Skin epidermis (tissue), 12 donors: ENCODE measurements at regions not wholly inside any gene's neighbourhood (a gene's known extent, or its start where the extent isn't known, plus 50 kb on each side); places are given as distances from the start of the nearest gene placed in this dataset.
"Not testable (repeated sequence)": the region's sequence is repeated elsewhere in the genome, so short reads cannot be mapped to it uniquely, and the experiment has no call there.

Source experiments
- H3K27ac ChIP-seq, 21 experiments: fragments of 200-600 bp; sonication (generic) in 11 of 21; one replicate each; pipeline ENCODE4 v1.5.0; 2020; ENCODE audit warnings: mild to moderate bottlenecking in 3 of 21, inconsistent platforms in 2 of 21, moderate library complexity in 2 of 21
- H3K4me3 ChIP-seq, 7 experiments: fragments of 200-600 bp; sonication (generic) in 2 of 7; one replicate each; pipeline ENCODE4 v1.5.0; 2020; ENCODE audit warnings: inconsistent platforms in 2 of 7, mild to moderate bottlenecking in 2 of 7, moderate library complexity in 1 of 7

GRCh38 chr5:116858705-116859333 lies 284.2 kb upstream of the SEMA6A start:
- H3K27ac ChIP-seq = no peak overlapping the region
- H3K4me3 ChIP-seq = no peak overlapping the region

DNA sequence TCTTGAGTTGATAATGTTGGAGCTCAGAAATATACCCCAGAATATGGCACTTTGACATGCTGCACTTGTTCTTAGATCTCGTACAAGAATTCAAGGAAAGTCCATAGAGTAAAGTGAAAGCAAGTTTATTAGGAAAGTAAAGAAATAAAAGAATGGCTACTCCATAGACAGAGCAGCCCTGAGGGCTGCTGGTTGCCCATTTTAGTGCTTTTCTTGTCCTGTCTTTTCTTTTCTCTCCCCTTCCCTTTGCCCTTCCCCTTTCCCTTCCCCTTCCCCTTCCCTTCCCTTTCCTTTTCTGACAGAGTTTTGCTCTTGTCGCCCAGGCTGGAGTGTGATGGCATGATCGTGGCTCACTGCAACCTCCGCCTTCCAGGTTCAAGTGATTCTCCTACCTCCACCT lies 283.4 kb upstream of the SEMA6A start:
- H3K4me3 ChIP-seq, H3K27ac ChIP-seq: not testable (repeated sequence)

GRCh38 chr5:116856271-116856670 lies 281.6 kb upstream of the SEMA6A start:
- no peak overlapping the region for H3K27ac ChIP-seq
- no peak overlapping the region for H3K4me3 ChIP-seq

DNA sequence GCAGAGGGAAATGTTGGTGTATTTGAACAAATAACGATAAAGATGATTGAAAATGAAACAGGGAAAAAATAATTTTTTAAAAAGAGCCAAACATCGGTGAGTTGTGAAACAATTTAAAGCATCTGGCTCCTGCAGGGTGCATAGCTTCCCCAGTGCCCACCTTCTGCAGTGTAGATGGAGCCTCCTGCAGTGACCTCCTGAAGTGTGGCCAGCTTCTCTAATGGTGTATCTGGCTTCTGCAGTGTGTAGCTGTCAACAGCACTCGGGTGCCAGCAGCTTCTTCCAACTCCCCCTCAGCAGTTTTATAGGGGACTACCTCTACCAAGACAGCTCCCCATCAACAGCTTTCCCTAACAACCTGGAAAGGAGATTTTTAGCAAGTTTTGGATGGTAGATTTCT lies 279.4 kb upstream of the SEMA6A start:
- no peak overlapping the region for H3K27ac ChIP-seq

DNA sequence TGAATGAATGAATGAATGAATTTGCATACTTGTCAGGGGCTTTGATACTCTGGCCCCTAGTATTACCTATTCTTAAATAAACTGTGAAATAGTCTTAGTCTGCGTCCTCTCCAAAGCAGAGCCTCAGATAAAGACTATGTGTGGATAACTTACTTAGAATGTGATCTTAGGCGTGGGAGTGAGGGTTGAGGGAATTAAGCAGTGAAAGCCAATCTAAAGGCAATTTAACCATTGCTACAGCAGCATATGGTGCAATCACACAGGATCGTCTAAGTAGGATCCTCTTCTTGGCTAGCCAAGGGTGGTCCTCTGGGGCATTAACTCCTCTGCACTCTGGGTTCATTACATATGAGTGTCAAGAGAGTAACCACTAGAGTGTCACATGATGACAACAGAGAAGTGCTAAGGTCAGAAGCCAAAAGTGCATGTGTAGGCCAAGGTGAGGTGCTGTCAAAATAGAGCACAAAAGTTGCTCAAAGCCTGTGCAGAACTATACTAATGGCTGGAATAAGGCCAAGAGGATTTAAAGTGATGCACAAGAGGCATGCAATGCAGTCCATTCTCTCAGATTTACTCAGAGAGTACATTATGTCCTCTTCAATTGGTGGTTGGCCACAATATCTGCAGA lies 274.4 kb upstream of the SEMA6A start:
- H3K4me3 ChIP-seq = no peak overlapping the region
- no peak overlapping the region for H3K27ac ChIP-seq

More for the DNA sequence above, 279.4 kb upstream of the SEMA6A start:
- no peak overlapping the region for H3K4me3 ChIP-seq

DNA sequence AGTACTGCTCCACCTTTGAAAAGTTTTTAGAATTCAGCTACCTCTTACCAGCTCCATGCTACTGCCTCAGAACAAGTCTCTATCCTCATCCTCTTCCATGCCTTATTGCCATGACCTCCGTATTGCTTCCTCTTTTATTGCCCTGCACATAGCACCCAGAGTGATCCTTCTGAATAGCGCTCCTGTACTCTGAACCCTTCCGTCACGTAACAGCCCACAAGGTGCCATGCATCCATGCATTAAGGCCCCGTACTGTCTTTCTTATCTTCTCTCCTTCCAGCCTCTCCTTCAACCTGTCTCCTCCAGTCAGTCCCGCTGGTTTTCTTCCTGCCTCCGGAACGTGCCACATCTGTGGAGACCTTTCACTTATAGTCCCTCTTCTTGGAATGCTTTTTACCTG lies 273.3 kb upstream of the SEMA6A start:
- Histone ChIP-seq H3K4me3 (no peak overlapping the region), H3K27ac (no peak overlapping the region)

- H3K27ac ChIP-seq = no peak overlapping the region
These were observed 269.4 kb upstream of the SEMA6A start for GRCh38 chr5:116844015-116844414.

GRCh38 chr5:116842514-116842961 lies 267.9 kb upstream of the SEMA6A start:
- Histone ChIP-seq H3K4me3 (no peak overlapping the region), H3K27ac (no peak overlapping the region)

More at GRCh38 chr5:116844015-116844414, 269.4 kb upstream of the SEMA6A start:
- no peak overlapping the region for H3K4me3 ChIP-seq

GRCh38 chr5:116841734-116842133 lies 267.1 kb upstream of the SEMA6A start:
- no peak overlapping the region for H3K4me3 ChIP-seq
- H3K27ac ChIP-seq = no peak overlapping the region

DNA sequence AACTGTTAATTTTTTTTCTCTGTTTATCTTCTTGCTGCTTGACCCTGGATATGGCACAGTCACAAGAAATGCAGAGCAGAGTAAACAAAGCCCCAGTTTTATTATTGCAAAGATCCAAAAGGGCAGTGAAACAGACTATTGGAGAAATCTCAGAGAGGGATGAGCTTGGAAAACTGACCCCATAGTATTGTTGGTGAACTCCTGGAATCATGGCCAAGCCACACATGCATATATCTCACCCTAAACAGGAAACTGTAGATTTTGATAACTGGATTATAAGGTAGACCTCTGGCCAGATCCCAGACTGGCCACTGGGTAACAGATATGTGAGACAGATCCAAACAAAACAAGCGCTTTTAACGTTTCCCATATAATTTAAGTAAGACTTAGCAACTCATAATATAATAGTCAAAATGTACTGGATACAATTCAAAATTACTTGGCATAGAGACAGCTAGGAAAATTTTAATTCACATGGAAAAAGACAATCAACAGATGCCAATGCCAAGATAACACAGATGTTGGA lies 263.5 kb upstream of the SEMA6A start:
- Histone ChIP-seq H3K4me3 (no peak overlapping the region), H3K27ac (no peak overlapping the region)

DNA sequence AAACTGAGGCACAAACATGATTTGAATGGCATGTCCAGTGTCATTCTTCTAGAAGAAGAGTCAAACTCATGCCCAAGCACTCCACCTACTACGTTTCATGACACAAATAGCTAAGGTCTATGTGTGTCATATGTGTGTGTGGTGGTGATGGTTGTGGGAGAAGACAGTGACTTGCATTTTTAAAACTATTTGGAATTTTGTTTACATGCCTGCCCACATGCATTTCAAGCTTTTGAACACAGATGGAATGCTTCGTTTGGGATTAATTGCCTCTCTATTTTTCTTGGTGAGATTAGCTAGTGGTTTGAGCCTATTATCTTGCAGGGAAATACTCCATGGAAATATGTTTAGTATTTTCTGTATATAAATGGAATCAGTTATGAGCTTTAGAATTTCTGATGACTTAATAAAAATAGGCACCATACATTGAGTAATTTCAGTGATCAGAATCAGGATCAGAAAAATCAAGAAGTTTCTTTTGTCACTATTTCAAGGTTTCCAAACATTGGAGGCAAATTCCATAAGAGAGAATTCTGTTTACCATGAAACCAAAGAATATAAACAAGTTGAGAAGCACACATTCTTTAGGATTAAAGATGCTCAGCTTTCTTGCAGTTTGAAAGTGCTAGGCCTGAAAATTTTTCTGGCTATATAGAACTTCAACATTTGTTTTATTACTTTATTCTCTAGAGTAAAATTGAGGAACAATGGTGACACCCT lies 260.3 kb upstream of the SEMA6A start:
- Histone ChIP-seq H3K4me3 (no peak overlapping the region), H3K27ac (no peak overlapping the region)

- no peak overlapping the region for H3K4me3 ChIP-seq
These were observed 255.5 kb upstream of the SEMA6A start for GRCh38 chr5:116830079-116830478.

GRCh38 chr5:116827078-116827477 lies 252.5 kb upstream of the SEMA6A start:
- Histone ChIP-seq H3K27ac (no peak overlapping the region), H3K4me3 (no peak overlapping the region)

More at GRCh38 chr5:116830079-116830478, 255.5 kb upstream of the SEMA6A start:
- no peak overlapping the region for H3K27ac ChIP-seq

DNA sequence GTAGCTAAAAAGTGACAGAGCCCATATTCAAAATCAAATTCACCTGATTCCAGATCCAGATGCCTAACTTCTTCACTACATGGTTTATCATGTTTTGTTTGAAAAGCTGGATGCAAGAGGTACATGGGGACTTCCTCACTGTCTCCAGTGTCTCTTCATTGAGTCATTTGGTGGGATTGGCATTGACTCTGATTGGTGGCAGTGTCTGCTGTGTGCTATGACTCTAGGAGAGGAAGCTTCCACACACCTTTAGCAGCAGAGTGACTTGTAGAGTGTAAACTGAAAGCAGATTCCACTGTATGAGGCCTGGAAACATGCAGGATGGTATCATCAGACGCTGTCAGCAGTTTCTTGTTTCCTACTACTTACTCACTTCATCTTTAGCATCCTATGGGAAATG lies 250.9 kb upstream of the SEMA6A start:
- Histone ChIP-seq H3K27ac (no peak overlapping the region), H3K4me3 (no peak overlapping the region)

DNA sequence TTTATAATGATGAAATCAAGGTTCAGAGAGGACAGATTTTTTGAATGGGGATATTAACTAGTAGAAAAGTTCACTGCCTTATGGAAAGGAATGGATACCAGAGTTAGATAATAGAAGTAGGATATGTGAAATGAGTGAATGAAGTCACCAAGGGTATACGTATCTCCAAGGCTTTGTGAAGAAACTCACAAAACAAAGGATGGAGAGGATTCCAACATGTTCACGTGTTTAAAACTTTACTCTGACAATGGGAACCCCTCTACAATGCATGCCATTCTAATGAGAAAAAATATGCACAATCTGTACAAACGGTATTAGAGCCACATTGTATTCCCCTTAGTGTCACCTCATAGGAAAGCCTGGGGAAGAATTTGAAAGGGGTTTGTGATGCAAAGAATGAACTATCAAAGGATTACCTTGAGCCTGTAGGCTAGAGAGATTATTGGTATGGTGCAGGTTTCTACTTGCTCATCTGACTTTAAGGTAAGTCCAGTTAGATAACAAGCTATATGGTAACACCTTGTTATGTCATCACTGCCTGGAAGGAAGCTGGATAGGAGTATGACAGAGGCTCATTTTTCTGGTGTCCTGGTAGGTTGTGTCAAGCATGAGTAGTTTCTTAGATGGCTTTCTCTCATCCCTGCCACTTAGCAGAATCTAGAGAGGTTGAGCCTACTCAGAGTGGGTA lies 250.3 kb upstream of the SEMA6A start:
- H3K4me3 ChIP-seq = no peak overlapping the region

GRCh38 chr5:116814626-116815385 lies 240.2 kb upstream of the SEMA6A start:
- Histone ChIP-seq H3K4me3 (no peak overlapping the region), H3K27ac (no peak overlapping the region)

More for the DNA sequence above, 250.3 kb upstream of the SEMA6A start:
- no peak overlapping the region for H3K27ac ChIP-seq

DNA sequence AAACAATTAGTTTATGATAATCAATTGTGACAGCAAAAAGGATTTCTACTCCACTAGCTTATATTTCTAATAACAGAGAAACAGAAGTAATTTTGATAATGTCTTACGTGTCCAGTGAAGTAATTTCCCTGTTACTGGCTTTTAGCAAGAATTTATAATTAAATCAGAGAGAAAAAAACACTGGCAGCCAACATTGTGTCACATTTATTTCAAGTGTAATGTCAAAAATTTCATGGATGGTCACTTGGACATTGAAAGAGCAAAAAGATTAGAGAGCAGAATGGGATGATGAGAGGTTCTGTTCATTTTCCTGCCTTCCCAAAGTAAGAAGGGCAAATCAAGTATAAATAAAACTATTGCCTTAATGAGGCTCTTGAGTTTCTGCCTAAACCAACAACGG lies 239.3 kb upstream of the SEMA6A start:
- no peak overlapping the region for H3K4me3 ChIP-seq
- H3K27ac ChIP-seq = no peak overlapping the region

DNA sequence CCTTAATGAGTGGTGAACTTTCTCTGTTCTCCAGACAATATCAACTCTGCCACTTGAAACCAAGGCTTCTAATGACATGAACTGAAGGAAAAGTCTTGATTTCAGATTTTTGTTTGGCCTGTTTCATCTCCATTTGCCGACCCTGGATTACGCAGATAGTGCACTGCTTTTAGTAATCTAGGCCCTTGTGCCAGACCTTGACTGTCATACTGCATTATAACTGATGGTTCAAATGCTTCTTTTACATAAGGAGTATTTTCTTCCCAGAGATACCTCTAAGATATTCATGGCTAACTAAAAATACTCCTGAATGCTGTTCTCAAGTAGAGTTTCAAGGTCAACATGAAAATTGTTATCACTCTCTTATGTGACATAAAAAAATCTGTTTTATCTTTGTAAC lies 238.7 kb upstream of the SEMA6A start:
- no peak overlapping the region for H3K27ac ChIP-seq
- H3K4me3 ChIP-seq = no peak overlapping the region

- Histone ChIP-seq H3K4me3 (no peak overlapping the region), H3K27ac (no peak overlapping the region)
These were observed 236.3 kb upstream of the SEMA6A start for GRCh38 chr5:116810951-116811350.

- no peak overlapping the region for H3K27ac ChIP-seq
These were observed 232.2 kb upstream of the SEMA6A start for GRCh38 chr5:116806836-116807235.

More at GRCh38 chr5:116806836-116807235, 232.2 kb upstream of the SEMA6A start:
- no peak overlapping the region for H3K4me3 ChIP-seq
